GM21723 (cell line): ENCODE measurements at regions not wholly inside any gene's neighbourhood (a gene's known extent, or its start where the extent isn't known, plus 50 kb on each side); places are given as distances from the start of the nearest gene placed in this dataset.

ENCODE experiments used
- ATAC-seq: cut with Tn5 transposase; IDR thresholded peaks from one replicate; pipeline ENCODE4 v1.9.1; 2021; ENCODE audit warnings: mild to moderate bottlenecking, moderate library complexity; ENCODE audit not compliant: unreplicated experiment

DNA sequence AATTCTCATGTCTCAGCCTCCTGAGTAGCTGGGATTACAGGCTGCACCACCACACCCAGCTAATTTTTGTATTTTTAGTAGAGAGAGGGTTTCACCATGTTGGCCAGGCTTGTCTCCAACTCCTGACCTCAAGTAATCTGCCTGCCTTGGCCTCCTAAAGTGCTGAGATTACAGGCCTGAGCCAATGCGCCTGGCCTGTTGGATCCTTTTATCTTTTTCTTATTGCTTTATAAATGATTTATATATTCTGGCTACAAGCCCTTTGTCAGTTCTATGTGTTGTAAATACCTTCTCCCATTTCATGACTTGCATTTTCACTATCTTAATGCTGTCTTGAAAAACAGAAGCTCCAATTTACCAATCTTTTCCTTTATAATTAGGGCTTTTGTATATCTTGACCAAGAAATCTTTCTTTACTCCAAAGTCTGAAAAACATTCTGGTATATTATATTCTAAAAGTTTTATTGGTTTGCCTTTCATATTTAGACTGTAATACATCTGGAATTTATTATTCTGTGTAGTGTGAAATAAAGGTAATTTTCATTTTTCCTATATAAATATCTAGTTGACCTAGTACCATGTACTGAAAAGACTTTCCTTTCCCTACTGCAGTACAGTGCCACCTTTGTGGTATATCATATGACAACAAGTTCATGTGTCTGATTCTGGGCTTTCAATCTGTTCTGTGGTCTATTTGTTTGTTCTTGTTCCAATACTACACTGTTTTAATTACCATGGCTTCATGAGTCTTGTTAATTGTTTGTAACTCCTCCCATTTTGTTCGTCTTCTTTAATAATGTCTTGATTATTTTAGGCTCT lies 52.9 kb upstream of the RNU6-1 start:
- ATAC-seq = no peak

DNA sequence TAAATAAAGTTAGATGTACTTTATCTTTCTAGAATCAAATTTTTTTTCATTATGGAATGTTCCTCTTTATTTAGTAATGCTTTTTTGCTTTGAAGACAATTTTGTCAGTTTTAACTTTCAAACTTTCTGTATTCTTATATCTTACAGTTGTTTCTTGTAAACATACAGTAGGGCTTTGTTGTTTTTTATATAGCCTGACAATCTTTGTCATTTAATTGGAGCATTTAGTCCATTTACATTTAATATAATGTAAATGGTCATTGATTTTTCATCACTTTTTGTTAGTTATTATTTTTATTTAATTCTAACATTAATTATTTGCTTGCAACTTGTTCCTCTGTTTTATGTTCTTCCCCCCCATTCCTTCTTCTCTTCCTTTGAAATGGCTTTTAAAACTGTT lies 55.4 kb upstream of the RNU6-1 start:
- no peak for ATAC-seq

DNA sequence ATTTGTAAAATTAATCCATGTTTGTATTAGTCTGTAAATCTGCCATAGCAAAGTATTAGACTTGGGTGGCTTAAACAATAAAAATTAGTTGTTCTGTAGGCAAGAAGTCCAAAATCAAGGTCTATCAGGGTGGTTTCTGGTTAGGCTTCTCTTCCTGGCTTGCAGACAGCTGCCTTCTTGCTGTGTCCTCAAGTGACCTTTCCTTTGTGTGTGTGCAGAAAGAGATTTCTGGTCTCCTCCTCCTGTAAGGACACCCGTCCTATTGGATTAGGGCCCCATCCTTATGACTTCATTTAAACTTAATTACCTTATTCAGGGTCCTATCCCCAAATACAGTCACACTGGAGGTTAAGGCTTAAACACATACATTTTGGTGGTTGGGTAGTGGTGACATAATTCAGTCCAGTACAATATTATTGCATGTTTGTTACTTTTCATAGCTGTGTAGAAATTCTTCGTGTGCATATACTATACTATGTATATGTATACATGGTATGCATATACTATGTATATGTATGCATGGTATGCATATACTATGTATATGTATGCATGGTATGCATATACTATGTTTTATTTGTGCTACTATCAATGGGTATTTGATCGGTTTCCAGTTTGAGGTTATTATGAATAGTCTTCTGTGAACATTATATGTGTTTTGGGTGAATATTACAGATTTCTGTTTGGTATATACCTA lies 57.9 kb upstream of the RNU6-1 start:
- ATAC-seq = no peak

DNA sequence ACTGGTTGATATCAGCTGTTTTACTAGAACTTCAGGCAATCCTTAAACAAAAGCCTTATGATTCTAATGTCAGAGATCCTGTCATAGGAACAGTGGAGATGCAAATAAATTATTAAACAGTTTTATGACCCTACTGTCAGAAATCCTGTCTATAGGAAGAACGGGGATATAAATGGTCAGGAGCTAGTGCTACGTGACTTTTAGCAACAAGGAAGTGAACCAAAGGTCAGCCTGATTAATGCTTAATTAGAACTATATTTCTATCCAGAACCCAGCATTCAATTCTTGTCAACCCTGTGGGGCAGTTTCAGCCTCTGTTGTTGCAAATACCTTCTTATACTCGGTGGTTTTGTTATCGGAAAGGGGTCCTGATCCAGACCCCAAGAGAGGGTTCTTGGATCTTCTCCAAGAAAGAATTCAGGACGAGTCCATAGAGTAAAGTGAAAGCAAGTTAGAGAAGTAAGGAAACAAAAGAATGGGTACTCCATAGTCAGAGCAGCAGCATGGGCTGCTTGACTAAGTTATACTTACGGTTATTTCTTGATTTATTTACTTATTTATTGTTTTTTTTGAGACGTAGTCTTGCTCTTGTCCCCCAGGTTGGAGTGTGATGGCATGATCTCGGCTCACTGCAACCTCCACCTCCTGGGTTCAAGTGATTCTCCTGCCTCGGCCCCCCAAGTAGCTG lies 59.9 kb upstream of the RNU6-1 start:
- no peak for ATAC-seq

DNA sequence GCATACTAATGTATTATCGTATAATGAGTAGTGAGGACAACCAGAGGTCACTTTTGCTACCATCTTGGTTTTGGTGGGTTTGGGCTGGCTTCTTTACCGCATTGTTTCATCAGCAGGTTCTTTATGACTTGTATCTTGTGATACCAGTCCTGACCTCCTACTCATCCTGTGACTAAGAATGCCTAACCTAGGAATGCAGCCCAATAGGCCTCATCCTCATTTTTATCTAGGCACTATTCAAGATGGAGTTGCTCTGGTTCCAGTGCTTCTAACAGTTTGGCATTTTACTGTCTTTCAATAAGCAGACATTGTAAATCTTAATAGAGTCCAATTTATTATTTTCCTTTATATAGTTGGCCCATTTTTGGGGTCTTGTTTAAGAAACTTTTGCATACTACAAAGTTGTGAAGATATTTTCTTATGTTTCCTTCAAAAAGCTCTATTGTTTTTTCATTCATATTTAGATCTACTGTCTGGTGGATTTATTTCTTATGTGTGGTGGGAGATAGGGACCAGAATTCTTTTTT lies 60.8 kb upstream of the RNU6-1 start:
- no peak for ATAC-seq

DNA sequence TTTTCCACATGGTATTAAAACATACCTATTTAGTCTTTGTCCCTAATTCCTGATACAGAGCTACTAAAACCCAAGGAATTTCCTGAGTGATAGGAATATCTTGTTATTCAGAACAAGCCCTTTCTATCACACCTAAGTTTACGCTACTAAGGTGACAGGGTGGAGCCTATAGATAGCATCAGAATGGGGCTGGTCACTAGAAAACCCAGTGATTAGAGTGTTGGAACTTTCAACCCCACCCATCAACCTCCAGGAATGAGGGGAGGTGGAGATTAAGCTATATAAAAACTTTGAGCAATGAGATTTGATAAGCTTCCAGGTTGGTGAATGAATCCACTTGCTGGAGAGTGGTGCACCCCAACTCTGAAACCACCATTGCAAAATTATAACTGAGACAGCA lies 62.1 kb upstream of the RNU6-1 start:
- ATAC-seq = no peak

DNA sequence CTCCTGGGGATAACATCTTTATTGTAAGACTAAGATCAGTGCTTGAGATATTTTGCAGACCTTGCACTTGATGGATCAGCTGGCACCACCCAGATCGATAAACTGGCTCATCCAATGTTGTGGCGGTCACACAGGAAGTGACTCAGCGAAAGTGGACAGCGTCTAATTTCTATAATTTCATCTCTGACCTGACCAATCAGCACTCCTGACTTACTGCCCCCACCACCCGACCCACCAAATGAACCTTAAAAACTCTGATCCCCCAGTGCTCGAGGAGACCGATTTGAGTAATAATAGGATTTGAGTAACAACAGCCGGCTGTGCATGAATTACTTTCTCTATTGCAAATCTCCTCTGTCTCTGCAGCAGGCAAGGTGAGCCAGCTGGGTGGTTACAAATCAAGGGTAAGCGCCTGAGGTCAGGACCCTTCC lies 62.7 kb upstream of the RNU6-1 start:
- ATAC-seq = no peak

DNA sequence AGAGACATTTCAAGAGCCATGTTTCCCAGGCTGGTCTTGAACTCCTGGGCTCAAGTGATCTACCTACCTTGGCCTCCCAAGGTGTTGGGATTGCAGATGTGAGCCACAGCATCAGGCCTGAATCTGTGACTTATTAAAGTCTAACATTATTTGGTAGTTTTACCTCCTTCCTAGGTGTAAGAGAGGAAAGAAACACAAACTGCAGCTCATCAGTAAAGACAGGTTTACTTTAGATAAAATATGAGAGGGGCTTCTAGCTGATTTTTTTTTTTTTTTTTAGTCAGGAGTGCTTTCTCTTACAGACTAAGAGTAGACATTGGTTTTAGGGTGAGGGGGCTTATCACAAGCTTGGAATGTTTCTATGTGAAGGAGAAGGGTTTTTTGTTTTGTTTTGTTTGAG lies 63.9 kb upstream of the RNU6-1 start:
- no peak for ATAC-seq

DNA sequence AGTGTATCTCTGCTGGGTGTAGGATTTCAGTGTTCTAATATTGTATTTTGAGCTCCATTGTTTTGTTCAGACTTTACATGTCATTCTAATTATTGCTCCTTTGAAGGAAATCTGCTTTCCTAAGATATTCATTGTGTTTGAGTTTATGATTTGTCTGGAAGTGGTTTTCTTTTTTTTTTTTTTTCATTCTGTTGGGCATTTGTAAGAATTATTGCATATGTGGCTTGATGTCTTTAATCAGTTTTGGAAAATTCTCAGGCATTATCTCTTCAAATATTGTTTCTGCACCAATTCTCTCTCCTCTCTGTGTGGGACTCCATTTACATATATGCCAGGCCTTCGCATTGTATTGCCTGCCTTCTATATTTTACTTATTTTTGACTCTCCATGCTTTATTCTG lies 65.8 kb upstream of the RNU6-1 start:
- no peak for ATAC-seq

DNA sequence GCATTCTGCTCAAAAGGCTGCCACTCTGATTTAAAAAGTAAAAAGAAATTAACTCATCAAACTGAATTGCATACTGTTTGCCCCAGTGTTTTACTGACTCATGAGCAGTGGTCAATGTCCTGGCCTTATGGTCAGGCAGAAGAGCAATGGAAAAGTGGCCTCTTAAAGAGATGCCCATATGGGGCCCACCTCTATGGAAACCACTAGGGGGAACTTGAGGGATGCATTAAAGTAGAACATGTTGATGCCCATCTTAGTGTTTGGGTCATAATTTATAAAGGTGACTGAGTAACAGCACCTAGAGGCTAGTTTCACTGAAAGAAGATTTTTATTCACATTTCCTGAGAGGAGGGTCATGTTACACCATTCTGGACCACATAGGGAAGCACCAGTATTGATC lies 66.5 kb upstream of the RNU6-1 start:
- no peak for ATAC-seq

DNA sequence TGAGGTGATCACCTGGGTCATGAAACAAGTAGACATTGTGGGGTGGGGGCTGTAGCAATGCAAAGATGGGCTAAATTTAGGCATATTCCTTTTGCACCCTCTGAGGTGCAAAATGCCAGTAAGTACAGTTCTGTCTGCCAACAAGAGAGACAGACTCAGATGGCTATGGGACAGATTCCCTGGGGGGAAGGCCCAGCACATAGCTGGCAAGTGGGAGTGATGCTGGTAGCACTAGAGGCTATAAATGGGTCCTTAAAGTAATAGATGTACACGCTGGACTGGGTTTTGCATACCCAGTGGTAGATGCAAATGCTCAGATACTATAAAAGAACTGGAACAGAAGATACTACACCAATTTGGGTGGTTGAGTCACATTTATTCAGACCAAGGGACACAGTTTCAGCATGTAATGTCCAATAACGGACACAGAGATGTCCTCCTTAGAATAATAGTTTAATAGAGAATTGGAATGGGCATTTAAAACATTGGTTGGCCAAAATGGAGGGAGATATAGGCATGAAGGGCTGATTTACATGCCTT lies 67.4 kb upstream of the RNU6-1 start:
- ATAC-seq = no peak

DNA sequence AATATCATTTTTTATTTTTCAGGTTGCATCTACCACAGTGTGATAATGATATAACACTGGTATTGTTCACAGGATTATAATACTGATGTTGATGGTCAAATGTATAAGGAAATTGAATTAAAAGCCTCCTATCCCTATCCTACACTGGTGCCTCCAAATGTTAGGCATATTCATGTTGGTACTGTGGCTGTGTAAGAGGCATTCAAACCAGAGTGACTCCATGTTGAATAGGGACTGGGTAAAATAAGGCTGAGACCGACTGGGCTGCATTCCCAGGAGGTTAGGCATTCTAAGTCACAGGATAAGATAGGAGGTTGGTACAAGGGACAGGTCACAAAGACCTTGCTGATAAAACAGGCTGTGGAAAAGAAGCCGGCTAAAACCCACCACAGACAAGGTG lies 68.9 kb upstream of the RNU6-1 start:
- no peak for ATAC-seq

DNA sequence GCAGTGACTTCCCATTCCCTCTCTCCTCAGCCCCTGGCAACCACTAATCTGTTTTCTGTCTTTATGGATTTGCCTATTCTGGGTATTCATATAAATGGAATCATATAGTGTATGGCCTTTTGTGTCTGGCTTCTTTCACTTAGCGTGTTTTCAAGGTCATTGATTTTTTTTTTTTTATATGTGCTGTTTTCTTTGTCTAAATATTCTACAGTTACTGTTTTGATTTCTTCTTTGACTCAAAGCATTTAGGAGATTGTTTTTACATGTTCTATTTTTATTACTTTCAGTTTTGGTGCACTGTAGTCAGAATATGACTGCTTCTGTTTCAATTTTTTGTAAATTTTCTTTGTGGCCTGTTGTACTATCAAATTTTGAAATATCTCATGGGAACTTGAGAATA lies 71.9 kb upstream of the RNU6-1 start:
- ATAC-seq = no peak

DNA sequence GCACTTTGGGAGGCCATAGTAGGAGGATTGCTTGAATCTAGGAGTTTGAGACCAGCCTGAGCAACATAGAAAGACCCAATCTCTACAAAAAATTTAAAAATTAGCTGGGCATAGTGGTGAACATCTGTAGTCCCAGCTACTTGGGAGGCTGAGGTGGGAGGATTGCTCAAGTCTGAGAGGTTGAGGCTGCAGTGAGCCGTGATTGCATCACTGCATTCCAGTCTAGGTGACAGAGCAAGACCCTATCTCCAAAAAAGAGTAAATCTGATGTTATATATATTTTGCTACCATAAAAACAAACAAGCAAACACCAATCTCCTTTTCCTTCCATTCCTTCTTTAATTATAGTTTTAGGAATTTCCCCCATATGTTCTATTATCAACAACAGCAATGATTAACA lies 74.2 kb upstream of the RNU6-1 start:
- no peak for ATAC-seq

DNA sequence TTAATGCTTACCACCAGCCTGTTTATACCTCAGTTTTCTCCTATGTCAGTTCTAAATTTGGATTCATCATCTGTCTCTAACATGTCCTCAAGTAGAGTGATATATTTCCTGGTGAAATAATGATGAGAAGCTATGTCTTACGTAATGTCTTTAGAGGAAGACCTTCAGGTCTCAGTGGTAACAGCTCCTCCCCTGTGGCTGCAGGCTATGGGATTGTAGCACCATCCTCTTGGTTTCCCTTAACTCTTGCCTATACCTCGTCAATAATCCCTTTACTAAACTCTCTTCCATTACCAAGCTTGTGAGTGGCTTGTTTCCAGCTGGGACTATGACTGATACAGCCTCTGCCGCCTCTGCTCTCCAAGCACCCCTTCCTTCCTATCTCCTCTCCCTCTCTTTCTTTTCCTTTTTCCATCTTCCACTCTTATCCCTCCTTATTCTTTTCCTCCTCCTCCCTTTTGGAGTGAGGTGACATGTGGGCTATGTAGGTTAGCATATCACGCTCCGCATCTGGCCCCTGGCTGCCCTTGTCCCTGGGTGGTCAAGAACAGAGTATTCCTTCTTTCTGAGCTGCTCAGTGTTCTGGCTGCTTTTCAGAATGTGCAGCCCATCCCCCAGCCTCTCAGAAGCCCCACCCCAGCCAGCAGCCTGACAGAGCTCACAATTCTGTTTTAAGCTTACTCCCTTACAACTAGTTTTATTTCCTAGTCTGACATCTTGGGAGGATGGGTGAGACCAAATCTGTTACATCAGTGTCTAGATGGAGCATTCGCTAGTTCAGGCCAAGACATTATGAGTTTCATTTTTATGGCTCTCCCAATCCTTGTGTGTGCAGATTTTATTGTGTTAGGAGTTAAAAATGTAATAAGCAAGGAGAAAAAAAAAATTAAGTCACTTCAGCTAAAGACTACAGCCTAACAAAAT lies 75.0 kb upstream of the RNU6-1 start:
- ATAC-seq = no peak

DNA sequence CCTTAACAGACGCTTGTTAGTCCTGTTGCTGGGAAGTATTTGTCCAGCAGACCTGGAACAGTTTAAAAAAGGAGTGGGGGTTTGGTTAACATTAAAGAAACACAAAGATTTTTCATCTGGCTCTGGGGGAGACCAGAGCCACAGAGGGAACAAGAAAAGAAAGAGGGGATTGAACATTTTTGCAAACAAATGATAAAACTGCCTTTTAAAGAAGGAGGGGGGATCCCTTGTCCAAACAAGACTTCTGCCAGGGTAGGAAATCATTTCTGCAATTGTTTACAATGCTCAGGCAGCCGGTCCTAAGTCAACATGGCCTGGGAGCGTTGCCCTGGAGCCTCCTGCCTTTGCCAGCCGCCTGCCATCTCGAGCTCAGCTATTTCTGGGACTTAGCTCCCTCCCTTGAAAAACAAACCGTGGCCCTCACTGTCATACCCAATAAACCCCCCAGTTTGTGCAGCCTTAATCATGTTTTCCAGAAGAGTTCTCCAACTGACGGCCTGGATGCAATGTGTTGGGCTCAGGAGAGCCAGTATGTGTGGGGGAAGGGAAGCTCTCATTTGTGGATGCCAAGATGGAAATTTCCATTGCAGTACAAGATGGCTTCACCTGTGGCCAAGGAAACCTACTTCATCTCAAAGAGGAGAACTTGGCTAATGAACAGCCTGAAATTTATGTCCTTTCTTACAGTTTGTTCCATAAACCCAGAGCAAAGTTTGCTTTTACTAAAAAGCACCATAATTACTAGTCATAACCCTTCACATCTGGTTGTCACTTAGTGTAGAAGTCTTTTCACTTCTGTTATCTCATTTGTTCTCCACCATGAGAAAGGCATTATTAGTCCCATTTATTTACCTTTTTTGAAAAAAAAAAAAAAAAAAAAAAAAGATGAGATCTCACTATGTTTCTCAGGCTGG lies 75.9 kb upstream of the RNU6-1 start:
- ATAC-seq = no peak

DNA sequence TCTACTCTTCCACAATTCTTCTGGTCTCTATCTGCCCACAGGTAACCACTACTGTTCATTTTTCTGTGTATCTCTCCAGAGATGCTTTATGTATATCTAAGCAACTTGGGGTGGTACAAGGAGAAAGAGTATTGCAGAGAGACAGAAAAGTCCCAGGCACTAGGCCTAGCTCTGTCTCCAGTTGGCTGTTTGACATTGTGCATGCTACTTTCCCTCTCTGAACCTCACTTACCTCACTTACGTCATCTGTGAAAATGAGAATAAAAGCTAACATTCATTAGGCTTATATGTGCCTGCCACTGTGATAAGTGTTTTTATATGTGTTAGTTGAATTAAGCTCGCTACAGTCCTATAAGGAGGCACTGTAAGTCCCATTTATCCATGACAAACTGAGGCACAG lies 76.7 kb upstream of the RNU6-1 start:
- no peak for ATAC-seq

DNA sequence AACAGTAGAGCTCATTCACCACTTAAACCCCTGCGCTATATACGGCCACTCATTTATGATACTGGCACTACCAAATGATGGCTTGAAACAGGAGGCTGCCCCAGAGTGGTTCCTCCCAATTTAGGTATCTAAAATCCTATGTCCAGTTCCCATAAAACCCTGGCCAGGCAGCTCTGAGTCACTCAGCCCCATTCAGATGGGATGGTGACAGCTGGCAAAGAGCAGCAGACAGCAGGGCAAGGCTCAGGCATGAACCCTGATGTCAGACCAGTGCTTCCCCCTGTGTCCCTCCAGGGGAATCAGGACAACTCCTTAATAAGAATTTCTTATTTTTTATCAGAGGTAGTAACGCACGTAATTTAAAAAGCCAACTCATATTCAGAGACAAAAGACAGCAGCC lies 77.2 kb upstream of the RNU6-1 start:
- ATAC-seq = no peak

DNA sequence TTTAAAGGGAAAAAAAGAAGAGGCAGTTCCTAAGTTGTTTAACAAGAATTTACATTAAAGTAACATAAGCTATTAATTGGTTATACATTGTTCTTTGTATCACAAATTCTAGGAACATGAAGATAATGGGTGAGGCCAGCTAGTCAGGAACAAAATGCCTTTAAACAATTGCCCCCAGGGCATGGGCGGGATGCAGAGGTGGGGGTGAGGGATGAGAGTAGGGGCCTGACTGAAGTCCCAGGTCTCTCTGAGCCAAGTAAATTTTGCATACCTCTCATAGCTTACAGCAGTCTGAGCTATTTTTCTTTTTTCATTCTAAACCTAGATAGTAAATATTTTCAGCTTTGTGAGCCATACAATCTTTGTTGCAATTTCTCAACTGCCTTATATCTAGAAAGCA lies 77.8 kb upstream of the RNU6-1 start:
- ATAC-seq = no peak
